VCaP (cell line): ENCODE measurements at regions not wholly inside any gene's neighbourhood (a gene's known extent, or its start where the extent isn't known, plus 50 kb on each side); places are given as distances from the start of the nearest gene placed in this dataset.

Source experiments
- H3K27ac ChIP-seq: fragments of 450-650 bp; 2 replicates; pipeline ENCODE4 v1.5.1; 2017
- CTCF ChIP-seq: fragments of 450-650 bp; conservative IDR thresholded peaks from 2 replicates; pipeline ENCODE4 v1.5.1; 2017; ENCODE audit warnings: mild to moderate bottlenecking, moderate library complexity

- no peak for TF ChIP-seq CTCF
- no peak overlapping the region for H3K27ac ChIP-seq
These were observed 285.7 kb upstream of the ZP4 start for GRCh38 chr1:238176441-238176840.

- TF ChIP-seq CTCF: no peak
These were observed 281.3 kb upstream of the ZP4 start for GRCh38 chr1:238171985-238172384.

GRCh38 chr1:238161955-238162354, 271.2 kb upstream of the ZP4 start:
- TF ChIP-seq CTCF: no peak
- no peak overlapping the region for H3K27ac ChIP-seq

More at GRCh38 chr1:238171985-238172384, 281.3 kb upstream of the ZP4 start:
- H3K27ac ChIP-seq: no peak overlapping the region

- H3K27ac ChIP-seq: no peak overlapping the region
- TF ChIP-seq CTCF: no peak
These were observed 263.2 kb upstream of the ZP4 start for GRCh38 chr1:238153939-238154338.

- no peak for TF ChIP-seq CTCF
These were observed 262.5 kb upstream of the ZP4 start for GRCh38 chr1:238153253-238153652.

GRCh38 chr1:238152119-238152518, 261.4 kb upstream of the ZP4 start:
- H3K27ac ChIP-seq: no peak overlapping the region
- no peak for TF ChIP-seq CTCF

More at GRCh38 chr1:238153253-238153652, 262.5 kb upstream of the ZP4 start:
- H3K27ac ChIP-seq: no peak overlapping the region

GRCh38 chr1:238143038-238143437, 252.3 kb upstream of the ZP4 start:
- H3K27ac ChIP-seq: no peak overlapping the region
- TF ChIP-seq CTCF: no peak

GRCh38 chr1:238141353-238141752, 250.6 kb upstream of the ZP4 start:
- no peak for TF ChIP-seq CTCF
- no peak overlapping the region for H3K27ac ChIP-seq
